WERI-Rb-1 (cell line): ENCODE measurements at regions not wholly inside any gene's neighbourhood (a gene's known extent, or its start where the extent isn't known, plus 50 kb on each side); places are given as distances from the start of the nearest gene placed in this dataset.
A peak's percentile ranks its signal among the peaks of the same experiment; 100 is the strongest.

Experiments
- DNase-seq: peaks from one replicate; pipeline ENCODE4 v3.0.0-alpha.2; 2020
- H3K27ac ChIP-seq: fragments of 250-450 bp; sonication (Bioruptor Pico); 2 replicates; pipeline ENCODE4 v1.5.1; 2020; ENCODE audit warnings: mild to moderate bottlenecking, moderate library complexity
- H3K27me3 ChIP-seq: fragments of 250-450 bp; sonication (Bioruptor Pico); 2 replicates; pipeline ENCODE4 v1.5.1; 2021; ENCODE audit warnings: mild to moderate bottlenecking, low read depth, moderate library complexity; ENCODE audit not compliant: insufficient read depth, severe bottlenecking
- H3K36me3 ChIP-seq: fragments of 250-450 bp; sonication (Bioruptor Pico); 2 replicates; pipeline ENCODE4 v1.5.1; 2020; ENCODE audit warnings: mild to moderate bottlenecking, moderate library complexity
- H3K4me3 ChIP-seq: 2 replicates; pipeline ENCODE4 v1.5.1; 2011; ENCODE audit warnings: low read depth, mild to moderate bottlenecking, control low read depth, low read length
- H3K9me3 ChIP-seq: fragments of 250-450 bp; sonication (Bioruptor Pico); 2 replicates; pipeline ENCODE4 v1.5.1; 2021; ENCODE audit warnings: mild to moderate bottlenecking, moderate library complexity; ENCODE audit not compliant: severe bottlenecking
- TF ChIP-seq, protein P1 (sequence below): IDR thresholded peaks from 2 replicates; pipeline ENCODE4 v1.5.1; 2011; ENCODE audit warnings: low read depth, mild to moderate bottlenecking, control low read depth, inconsistent platforms, low read length

DNA sequence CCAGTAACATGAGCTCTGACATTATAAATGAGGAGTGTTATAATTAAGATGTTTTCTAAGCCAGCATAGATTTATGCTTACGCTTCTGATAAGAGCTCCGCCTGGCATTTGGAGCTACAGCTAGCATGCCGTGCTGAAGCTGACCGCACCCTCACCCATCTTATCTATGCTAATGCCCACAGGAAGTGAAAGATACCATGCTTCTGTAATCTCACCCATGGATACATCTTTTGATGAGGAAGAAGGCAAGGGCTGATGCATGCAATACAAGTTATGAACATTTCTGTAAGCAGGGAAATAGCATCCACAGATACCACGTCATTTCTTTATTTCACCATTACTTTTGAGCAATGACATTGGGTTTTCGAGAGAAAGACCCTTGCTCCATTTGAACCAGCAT, 82.3 kb downstream of the ARL4C start:
- TF ChIP-seq, protein P1, sequence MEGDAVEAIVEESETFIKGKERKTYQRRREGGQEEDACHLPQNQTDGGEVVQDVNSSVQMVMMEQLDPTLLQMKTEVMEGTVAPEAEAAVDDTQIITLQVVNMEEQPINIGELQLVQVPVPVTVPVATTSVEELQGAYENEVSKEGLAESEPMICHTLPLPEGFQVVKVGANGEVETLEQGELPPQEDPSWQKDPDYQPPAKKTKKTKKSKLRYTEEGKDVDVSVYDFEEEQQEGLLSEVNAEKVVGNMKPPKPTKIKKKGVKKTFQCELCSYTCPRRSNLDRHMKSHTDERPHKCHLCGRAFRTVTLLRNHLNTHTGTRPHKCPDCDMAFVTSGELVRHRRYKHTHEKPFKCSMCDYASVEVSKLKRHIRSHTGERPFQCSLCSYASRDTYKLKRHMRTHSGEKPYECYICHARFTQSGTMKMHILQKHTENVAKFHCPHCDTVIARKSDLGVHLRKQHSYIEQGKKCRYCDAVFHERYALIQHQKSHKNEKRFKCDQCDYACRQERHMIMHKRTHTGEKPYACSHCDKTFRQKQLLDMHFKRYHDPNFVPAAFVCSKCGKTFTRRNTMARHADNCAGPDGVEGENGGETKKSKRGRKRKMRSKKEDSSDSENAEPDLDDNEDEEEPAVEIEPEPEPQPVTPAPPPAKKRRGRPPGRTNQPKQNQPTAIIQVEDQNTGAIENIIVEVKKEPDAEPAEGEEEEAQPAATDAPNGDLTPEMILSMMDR, result no peak
- no peak for DNase-seq
- no peaks in the 10 kb centered on the region for H3K27me3 ChIP-seq
- no peaks in the 10 kb centered on the region for H3K36me3 ChIP-seq
- H3K9me3 ChIP-seq, result no peaks in the 10 kb centered on the region
- H3K27ac ChIP-seq, result no peak overlapping the region
- H3K4me3 ChIP-seq, result no peak overlapping the region

DNA sequence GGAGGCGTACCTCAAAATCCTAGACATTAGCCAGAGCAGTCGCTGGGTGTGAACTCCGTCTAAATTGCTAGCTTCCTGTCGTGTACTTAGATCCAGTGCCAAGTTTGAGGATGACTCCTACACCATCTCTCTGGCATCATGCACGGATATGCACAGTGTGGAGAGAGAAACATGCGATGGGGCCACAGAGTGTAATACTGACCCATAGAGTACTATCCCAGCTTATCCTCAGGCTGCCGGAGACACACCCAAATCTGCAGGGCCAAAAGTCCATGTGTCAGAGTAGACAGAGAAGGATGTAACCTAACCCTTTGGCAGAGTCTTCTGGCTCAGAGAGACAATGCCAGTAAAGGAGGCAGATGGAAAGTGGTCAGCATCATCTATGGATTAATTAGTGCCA, 84.2 kb downstream of the ARL4C start:
- Histone ChIP-seq H3K36me3 (no peaks in the 10 kb centered on the region), H3K9me3 (no peaks in the 10 kb centered on the region), H3K27me3 (no peaks in the 10 kb centered on the region), H3K4me3 (no peak overlapping the region), H3K27ac (no peak overlapping the region)
- DNase-seq, result no peak
- TF ChIP-seq, protein P1, result no peak

DNA sequence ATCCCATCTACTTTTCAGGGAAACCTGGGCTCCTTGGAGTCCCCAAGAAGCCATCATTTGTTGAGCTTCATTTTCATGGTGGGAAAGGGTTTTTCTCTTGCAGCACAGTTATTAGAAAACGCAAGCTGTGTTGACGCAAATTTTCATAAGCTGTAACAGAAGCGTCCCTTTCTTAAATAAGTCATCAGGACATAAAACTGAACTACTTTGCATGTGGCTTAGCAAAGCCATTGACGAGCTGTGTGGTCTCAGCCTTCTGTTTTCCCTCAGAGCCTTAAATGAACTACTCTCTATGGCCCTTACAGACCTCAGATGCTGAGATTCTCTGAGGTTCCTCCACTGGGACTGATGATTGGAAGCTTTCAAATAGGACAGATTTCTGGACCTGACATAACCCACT, 85.1 kb downstream of the ARL4C start:
- TF ChIP-seq, protein P1, result no peak
- no peaks in the 10 kb centered on the region for H3K27me3 ChIP-seq
- H3K36me3 ChIP-seq, result no peaks in the 10 kb centered on the region
- no peaks in the 10 kb centered on the region for H3K9me3 ChIP-seq
- H3K4me3 ChIP-seq, result no peak overlapping the region
- H3K27ac ChIP-seq, result no peak overlapping the region
- no peak for DNase-seq

DNA sequence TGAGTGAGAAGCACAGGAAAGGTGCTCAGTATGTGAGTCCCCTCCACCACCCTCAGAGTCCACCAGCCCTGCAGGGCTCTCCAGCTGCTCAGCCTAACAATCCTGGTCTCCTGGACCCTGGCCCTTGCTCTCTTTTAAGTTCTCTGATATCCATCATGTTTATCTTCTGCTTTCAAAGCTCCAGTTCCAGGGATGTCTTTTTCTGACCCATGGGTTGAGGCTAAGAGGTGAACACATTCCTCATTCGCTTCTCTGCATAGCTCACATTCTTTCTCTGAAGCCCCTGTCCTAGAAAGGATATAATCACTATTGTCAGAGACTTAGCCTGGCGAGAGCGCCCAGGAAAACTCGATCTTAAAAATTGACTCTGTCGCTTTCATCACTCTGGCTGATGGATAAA, 86.4 kb downstream of the ARL4C start:
- Histone ChIP-seq H3K4me3 (no peak overlapping the region), H3K27me3 (no peaks in the 10 kb centered on the region), H3K36me3 (no peaks in the 10 kb centered on the region), H3K27ac (no peak overlapping the region), H3K9me3 (no peaks in the 10 kb centered on the region)
- TF ChIP-seq, protein P1, result no peak
- DNase-seq, result no peak

DNA sequence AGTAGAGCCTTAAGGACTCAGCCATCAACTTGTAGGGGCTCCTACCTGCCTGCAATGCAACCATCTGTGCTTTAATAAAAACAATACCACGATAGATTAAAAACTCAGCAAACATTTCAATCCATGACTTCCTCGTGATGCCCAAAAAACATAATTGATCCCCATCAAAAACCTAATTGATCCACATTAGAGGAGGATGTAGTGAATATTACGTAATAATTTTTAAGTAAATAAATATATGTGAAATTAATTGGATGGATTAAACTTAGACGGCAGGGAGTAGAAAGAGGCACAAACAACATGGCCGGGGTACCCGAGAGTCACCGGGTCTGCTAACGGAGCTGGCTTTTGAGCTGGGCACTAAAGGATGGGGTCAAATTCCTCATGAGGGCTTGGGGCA, 87.3 kb downstream of the ARL4C start:
- H3K4me3 ChIP-seq, result no peak overlapping the region
- no peaks in the 10 kb centered on the region for H3K9me3 ChIP-seq
- TF ChIP-seq, protein P1, result no peak
- no peaks in the 10 kb centered on the region for H3K36me3 ChIP-seq
- no peak overlapping the region for H3K27ac ChIP-seq
- no peaks in the 10 kb centered on the region for H3K27me3 ChIP-seq
- no peak for DNase-seq

DNA sequence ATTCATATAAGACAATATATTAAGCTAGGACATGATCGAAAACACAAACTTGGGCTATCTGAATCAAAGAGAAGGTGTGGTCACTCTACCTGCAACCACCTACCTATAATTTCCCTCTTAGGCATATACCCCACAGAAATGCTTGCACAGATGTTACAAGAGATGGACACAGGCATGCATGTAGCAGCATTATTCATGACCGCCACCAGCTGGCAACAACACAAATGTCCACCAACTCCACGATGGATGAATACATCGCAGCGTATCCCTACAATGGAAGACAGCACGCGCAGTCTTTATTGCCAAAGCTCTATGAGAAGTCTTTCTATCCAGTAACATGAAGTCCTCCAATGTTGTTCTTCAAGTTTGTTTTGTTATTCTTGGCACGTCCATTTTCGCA, 90.8 kb downstream of the ARL4C start:
- Histone ChIP-seq H3K36me3 (no peaks in the 10 kb centered on the region), H3K27me3 (no peaks in the 10 kb centered on the region), H3K27ac (no peak overlapping the region), H3K4me3 (no peak overlapping the region), H3K9me3 (no peaks in the 10 kb centered on the region)
- peak; percentile 31 for DNase-seq
- TF ChIP-seq, protein P1, result peak; percentile 30; the same call in 1 of the 2 replicates
